WTC11 (cell line): ENCODE measurements at regions not wholly inside any gene's neighbourhood (a gene's known extent, or its start where the extent isn't known, plus 50 kb on each side); places are given as distances from the start of the nearest gene placed in this dataset.

Experiments
- ATAC-seq: fragments of 200-7000 bp; cut with Tn5 transposase; 2 replicates; pipeline ENCODE4 v1.10.0; 2021; ENCODE audit warnings: mild to moderate bottlenecking, moderate library complexity
- CTCF ChIA-PET: fragments of 300-600 bp; sonication (Branson Sonifier 250); formaldehyde crosslinking; loops from one replicate; lab custom pipeline; 2021; ENCODE audit warnings: antibody characterized with exemption; lab: Charles Lee
- POLR2A ChIA-PET: fragments of 350-600 bp; sonication (Branson Sonifier 250); formaldehyde crosslinking; loops from one replicate; lab custom pipeline; 2021; ENCODE audit warnings: antibody characterized with exemption; lab: Charles Lee
- DNase-seq: peaks from one replicate; pipeline ENCODE4 v3.0.0; 2021; ENCODE audit warnings: low spot score
- H3K27ac Mint-ChIP-seq: 2 replicates; pipeline ENCODE4 v1.8.0; 2021; ENCODE audit warnings: mixed read lengths
- H3K27me3 Mint-ChIP-seq: 2 replicates; pipeline ENCODE4 v1.8.0; 2021; ENCODE audit warnings: low read depth, mild to moderate bottlenecking, moderate library complexity, mixed read lengths
- H3K36me3 Mint-ChIP-seq: 2 replicates; pipeline ENCODE4 v1.8.0; 2021; ENCODE audit warnings: mixed read lengths
- H3K4me1 Mint-ChIP-seq: 2 replicates; pipeline ENCODE4 v1.8.0; 2022; ENCODE audit warnings: mixed read lengths
- H3K4me3 Mint-ChIP-seq: 2 replicates; pipeline ENCODE4 v1.8.0; 2021; ENCODE audit warnings: mild to moderate bottlenecking, moderate library complexity, mixed read lengths
- H3K9me3 Mint-ChIP-seq: 2 replicates; pipeline ENCODE4 v1.8.0; 2021; ENCODE audit warnings: mixed read lengths
- AR ChIP-seq: fragments of 250-450 bp; sonication (Bioruptor Pico); IDR thresholded peaks from 2 replicates; pipeline ENCODE4 v1.9.0; 2021; ENCODE audit warnings: mild to moderate bottlenecking
- CDX4 ChIP-seq: fragments of 250-450 bp; sonication (Bioruptor Pico); IDR thresholded peaks from 2 replicates; pipeline ENCODE4 v1.9.0; 2021; ENCODE audit warnings: moderate library complexity, mild to moderate bottlenecking, inconsistent platforms, borderline replicate concordance
- ETV6 ChIP-seq: sonication (generic); formaldehyde crosslinking; IDR thresholded peaks from 2 replicates; pipeline ENCODE4 v1.8.1; 2022; ENCODE audit warnings: mild to moderate bottlenecking, missing genetic modification reagents
- HMGA2 ChIP-seq: fragments of 250-450 bp; sonication (Bioruptor Pico); IDR thresholded peaks from 2 replicates; pipeline ENCODE4 v1.4.0; 2021; ENCODE audit warnings: mild to moderate bottlenecking, moderate library complexity
- NFYB ChIP-seq: sonication (generic); formaldehyde crosslinking; conservative IDR thresholded peaks from 2 replicates; pipeline ENCODE4 v1.8.0; 2022; ENCODE audit warnings: low read depth, missing genetic modification reagents
- NR1H2 ChIP-seq: sonication (generic); formaldehyde crosslinking; IDR thresholded peaks from 2 replicates; pipeline ENCODE4 v1.9.0; 2021; ENCODE audit warnings: mild to moderate bottlenecking, moderate library complexity, missing genetic modification reagents
- PREB ChIP-seq: sonication (generic); formaldehyde crosslinking; IDR thresholded peaks from 2 replicates; pipeline ENCODE4 v1.8.1; 2022; ENCODE audit warnings: mild to moderate bottlenecking, missing genetic modification reagents, moderate library complexity, borderline replicate concordance
- SMAD4 ChIP-seq: sonication (generic); formaldehyde crosslinking; IDR thresholded peaks from 2 replicates; pipeline ENCODE4 v1.8.0; 2022; ENCODE audit warnings: mild to moderate bottlenecking, missing genetic modification reagents
- TP53 ChIP-seq: sonication (generic); formaldehyde crosslinking; IDR thresholded peaks from 2 replicates; pipeline ENCODE4 v1.8.1; 2023; ENCODE audit warnings: mild to moderate bottlenecking, missing genetic modification reagents
- USF2 ChIP-seq: sonication (generic); formaldehyde crosslinking; IDR thresholded peaks from 2 replicates; pipeline ENCODE4 v1.8.1; 2023; ENCODE audit warnings: mild to moderate bottlenecking, missing genetic modification reagents, moderate library complexity
- ZNF317 ChIP-seq: sonication (generic); formaldehyde crosslinking; IDR thresholded peaks from 2 replicates; pipeline ENCODE4 v1.8.1; 2023; ENCODE audit warnings: low read depth, mild to moderate bottlenecking, moderate library complexity, missing genetic modification reagents, borderline replicate concordance
- ZSCAN18 ChIP-seq: fragments of 250-450 bp; sonication (Bioruptor Pico); IDR thresholded peaks from 2 replicates; pipeline ENCODE4 v2.1.2; 2022; ENCODE audit warnings: mild to moderate bottlenecking, moderate library complexity

- ChIA-PET CTCF (no interaction called here), POLR2A (no interaction called here)
- Mint-ChIP-seq H3K4me1 (peaks cover 4% of the 10 kb centered on the region), H3K27me3 (peaks cover 2% of the 10 kb centered on the region; the same call in 1 of the 2 replicates), H3K27ac (no peak overlapping the region), H3K9me3 (no peaks in the 10 kb centered on the region), H3K36me3 (no peaks in the 10 kb centered on the region), H3K4me3 (no peak overlapping the region)
- ATAC-seq (no peak), DNase-seq (no peak)
- TF ChIP-seq ZSCAN18 (CRISPR knock-in tag) (no peak), ETV6 (CRISPR knock-in tag) (no peak), AR (CRISPR knock-in tag) (no peak), PREB (CRISPR knock-in tag) (no peak), ZNF317 (no peak), CDX4 (CRISPR knock-in tag) (no peak), SMAD4 (no peak), TP53 (CRISPR knock-in tag) (no peak), HMGA2 (no peak), NFYB (CRISPR knock-in tag) (no peak)
These were observed 87.3 kb downstream of the DYRK2 start for GRCh38 chr12:67735868-67736267.

- CTCF ChIA-PET = interaction anchor here (1.5 kb wide), 1 partner anchor 202 kb away, joined by 5 read pairs; no protein-coding TSS in a partner anchor
- ATAC-seq = peak; percentile 44; the same call in 1 of the 2 replicates
- Mint-ChIP-seq H3K9me3 (peaks cover 4% of the 10 kb centered on the region), H3K36me3 (peaks cover under 1% of the 10 kb centered on the region; the same call in 1 of the 2 replicates)
- POLR2A ChIA-PET = no interaction called here
- TF ChIP-seq USF2 (no peak), NR1H2 (CRISPR knock-in tag) (no peak), AR (CRISPR knock-in tag) (no peak)
- TF ChIP-seq, all 79 proteins: peak for 0
- Mint-ChIP-seq H3K27ac (no peak overlapping the region), H3K4me3 (no peak overlapping the region), H3K4me1 (peaks cover 30% of the 10 kb centered on the region), H3K27me3 (peaks cover 2% of the 10 kb centered on the region; the same call in 1 of the 2 replicates)
- DNase-seq = no peak
These were observed 92.2 kb downstream of the DYRK2 start for GRCh38 chr12:67740711-67741110.
